ENCODE measurements at regions not wholly inside any gene's neighbourhood (a gene's known extent, or its start where the extent isn't known, plus 50 kb on each side); places are given as distances from the start of the nearest gene placed in this dataset.
"Not testable (repeated sequence)": the region's sequence is repeated elsewhere in the genome, so short reads cannot be mapped to it uniquely, and the experiment has no call there.

DNA sequence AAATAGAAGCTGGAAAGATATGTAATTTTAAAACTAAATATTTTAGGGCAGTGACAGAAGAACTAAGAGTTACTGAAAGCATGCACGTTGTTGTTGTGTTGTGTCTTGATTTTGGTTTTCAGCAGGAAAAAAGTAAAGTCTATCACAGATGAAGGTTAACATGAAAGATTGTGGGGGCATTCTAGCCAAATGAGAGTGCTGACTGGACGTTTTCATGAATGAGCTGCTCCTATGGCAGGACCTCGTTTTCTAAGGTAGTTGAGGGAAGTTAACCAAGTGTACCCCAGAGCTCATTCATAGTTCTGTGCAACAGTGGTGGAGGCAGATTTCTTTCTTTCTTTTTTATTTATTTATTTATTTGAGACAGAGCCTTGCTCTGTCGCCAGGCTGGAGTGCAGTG, 194.6 kb upstream of the IRS2 start:
- no peak overlapping the region for H3K27ac ChIP-seq (ENCODE audit: low read depth in 1 of 2, low read length in 2 of 2)
- WGBS, 2 donors, result 86% methylated on average over 4 of the region's 4 CpGs
- intact Hi-C loops (cut with DNase I), result no loop called here
- no peaks in the 10 kb centered on the region for H3K27me3 ChIP-seq (ENCODE audit: control insufficient read depth in 1 of 2, insufficient read depth in 2 of 2, low read length in 1 of 2)
- ATAC-seq (ENCODE audit: low FRiP score) (no peak), DNase-seq (no peak)
- H3K9me3 ChIP-seq (ENCODE audit: control insufficient read depth, low read length), result no peaks in the 10 kb centered on the region
- H3K36me3 ChIP-seq (ENCODE audit: control insufficient read depth in 1 of 2, insufficient read depth in 2 of 2, low read length in 1 of 2), result no peaks in the 10 kb centered on the region
- no peaks in the 10 kb centered on the region for H3K4me1 ChIP-seq (ENCODE audit: control insufficient read depth in 1 of 2, insufficient read depth in 2 of 2, low read length in 2 of 2)
- no peak overlapping the region for H3K4me3 ChIP-seq (ENCODE audit: low read length in 2 of 2)

DNA sequence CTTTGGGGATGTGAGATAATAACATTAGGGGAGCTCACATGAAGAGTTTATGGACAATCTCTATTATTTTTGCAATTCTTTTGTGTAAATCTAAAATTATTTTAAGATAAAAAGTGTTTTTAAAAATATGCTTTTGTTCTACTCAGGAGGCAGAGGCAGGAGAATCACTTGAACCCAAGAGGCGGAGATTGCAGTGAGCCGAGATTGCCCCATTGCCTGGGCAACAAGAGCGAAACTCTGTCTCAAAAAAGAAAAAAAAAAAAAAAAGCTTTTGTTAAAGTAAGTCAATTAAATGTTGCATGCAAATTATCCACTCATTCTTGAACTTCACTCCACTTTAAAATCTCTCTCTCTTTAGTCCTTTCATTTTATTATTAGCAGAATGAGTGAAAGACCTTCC, 193.3 kb upstream of the IRS2 start:
- intact Hi-C loops (cut with DNase I); H3K27ac ChIP-seq (ENCODE audit: low read depth in 1 of 2, low read length in 2 of 2); H3K36me3 ChIP-seq (ENCODE audit: control insufficient read depth in 1 of 2, insufficient read depth in 2 of 2, low read length in 1 of 2); H3K27me3 ChIP-seq (ENCODE audit: control insufficient read depth in 1 of 2, insufficient read depth in 2 of 2, low read length in 1 of 2); ATAC-seq (ENCODE audit: low FRiP score); H3K4me3 ChIP-seq (ENCODE audit: low read length in 2 of 2); H3K9me3 ChIP-seq (ENCODE audit: control insufficient read depth, low read length); H3K4me1 ChIP-seq (ENCODE audit: control insufficient read depth in 1 of 2, insufficient read depth in 2 of 2, low read length in 2 of 2); DNase-seq: not testable (repeated sequence)
- 94 to 95% methylated on average over 3 of the region's 3 CpGs for WGBS, 2 donors

DNA sequence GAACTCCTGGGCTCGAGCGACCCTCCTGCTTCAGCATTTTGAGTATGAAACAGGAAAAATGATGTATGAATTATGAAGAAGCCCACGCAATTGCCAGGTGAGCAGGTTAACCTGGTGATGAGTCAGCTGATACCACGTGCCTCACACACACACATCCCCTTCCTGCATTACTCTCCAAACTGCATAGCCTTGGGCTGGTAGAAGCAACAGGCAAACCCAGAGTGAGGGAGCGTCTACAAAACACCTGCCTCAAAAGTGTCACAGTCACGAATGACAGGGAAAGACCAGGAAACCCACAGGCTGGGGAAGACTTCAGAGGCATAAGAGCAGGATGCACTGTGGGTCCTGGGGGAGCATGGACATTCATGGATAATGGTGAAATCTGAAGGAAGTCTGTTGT, 192.8 kb upstream of the IRS2 start:
- ATAC-seq (ENCODE audit: low FRiP score) (no peak), DNase-seq (no peak)
- H3K9me3 ChIP-seq (ENCODE audit: control insufficient read depth, low read length), result no peaks in the 10 kb centered on the region
- no peaks in the 10 kb centered on the region for H3K27me3 ChIP-seq (ENCODE audit: control insufficient read depth in 1 of 2, insufficient read depth in 2 of 2, low read length in 1 of 2)
- intact Hi-C loops (cut with DNase I), result no loop called here
- 91 to 93% methylated on average over 6 of the region's 6 CpGs for WGBS, 2 donors
- no peak overlapping the region for H3K4me3 ChIP-seq (ENCODE audit: low read length in 2 of 2)
- H3K4me1 ChIP-seq (ENCODE audit: control insufficient read depth in 1 of 2, insufficient read depth in 2 of 2, low read length in 2 of 2), result no peaks in the 10 kb centered on the region
- H3K36me3 ChIP-seq (ENCODE audit: control insufficient read depth in 1 of 2, insufficient read depth in 2 of 2, low read length in 1 of 2), result no peaks in the 10 kb centered on the region
- H3K27ac ChIP-seq (ENCODE audit: low read depth in 1 of 2, low read length in 2 of 2), result no peak overlapping the region

DNA sequence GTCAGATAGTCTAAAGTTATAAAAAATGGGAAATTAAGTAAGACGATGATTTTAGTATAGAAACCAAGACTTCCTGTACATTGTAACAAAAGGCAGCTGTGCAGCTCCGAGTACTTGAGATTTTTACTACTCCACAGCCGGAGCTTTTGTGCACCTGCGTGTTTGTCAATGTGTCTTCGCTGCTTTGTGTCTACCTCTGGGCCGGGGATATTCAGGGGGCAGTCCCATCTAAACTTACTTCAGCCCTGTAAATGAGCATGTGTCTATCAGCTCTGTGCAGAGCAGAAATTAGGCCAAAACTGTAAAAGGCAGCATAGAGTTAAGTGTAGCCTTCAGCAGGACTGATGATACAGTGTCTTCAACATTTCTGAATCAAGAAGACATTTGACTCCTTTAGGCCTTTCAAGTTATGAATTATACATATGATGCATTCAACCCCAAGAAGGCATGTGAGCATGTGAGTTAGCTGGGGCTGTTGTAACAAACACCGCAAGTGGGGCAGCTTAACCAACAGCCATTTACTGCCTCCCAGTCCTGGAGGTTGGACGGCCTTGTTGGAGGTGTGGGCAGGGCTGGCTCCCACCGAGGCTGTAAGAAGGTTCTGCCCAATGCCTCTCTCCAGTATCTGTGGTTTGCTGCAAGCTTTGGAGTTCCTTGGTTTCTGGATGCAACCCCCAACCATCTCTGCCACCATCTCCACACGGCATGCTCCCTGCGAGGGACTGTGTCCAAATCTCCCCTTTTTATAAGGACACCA, 191.0 kb upstream of the IRS2 start:
- Histone ChIP-seq H3K4me3 (ENCODE audit: low read length in 2 of 2) (no peak overlapping the region), H3K27me3 (ENCODE audit: control insufficient read depth in 1 of 2, insufficient read depth in 2 of 2, low read length in 1 of 2) (no peaks in the 10 kb centered on the region), H3K9me3 (ENCODE audit: control insufficient read depth, low read length) (no peaks in the 10 kb centered on the region), H3K27ac (ENCODE audit: low read depth in 1 of 2, low read length in 2 of 2) (no peak overlapping the region), H3K4me1 (ENCODE audit: control insufficient read depth in 1 of 2, insufficient read depth in 2 of 2, low read length in 2 of 2) (no peaks in the 10 kb centered on the region), H3K36me3 (ENCODE audit: control insufficient read depth in 1 of 2, insufficient read depth in 2 of 2, low read length in 1 of 2) (no peaks in the 10 kb centered on the region)
- no peak for ATAC-seq (ENCODE audit: low FRiP score)
- intact Hi-C loops (cut with DNase I), result no loop called here
- DNase-seq, result no peak
- 93% methylated on average over 11 of the region's 11 CpGs for WGBS, 2 donors

DNA sequence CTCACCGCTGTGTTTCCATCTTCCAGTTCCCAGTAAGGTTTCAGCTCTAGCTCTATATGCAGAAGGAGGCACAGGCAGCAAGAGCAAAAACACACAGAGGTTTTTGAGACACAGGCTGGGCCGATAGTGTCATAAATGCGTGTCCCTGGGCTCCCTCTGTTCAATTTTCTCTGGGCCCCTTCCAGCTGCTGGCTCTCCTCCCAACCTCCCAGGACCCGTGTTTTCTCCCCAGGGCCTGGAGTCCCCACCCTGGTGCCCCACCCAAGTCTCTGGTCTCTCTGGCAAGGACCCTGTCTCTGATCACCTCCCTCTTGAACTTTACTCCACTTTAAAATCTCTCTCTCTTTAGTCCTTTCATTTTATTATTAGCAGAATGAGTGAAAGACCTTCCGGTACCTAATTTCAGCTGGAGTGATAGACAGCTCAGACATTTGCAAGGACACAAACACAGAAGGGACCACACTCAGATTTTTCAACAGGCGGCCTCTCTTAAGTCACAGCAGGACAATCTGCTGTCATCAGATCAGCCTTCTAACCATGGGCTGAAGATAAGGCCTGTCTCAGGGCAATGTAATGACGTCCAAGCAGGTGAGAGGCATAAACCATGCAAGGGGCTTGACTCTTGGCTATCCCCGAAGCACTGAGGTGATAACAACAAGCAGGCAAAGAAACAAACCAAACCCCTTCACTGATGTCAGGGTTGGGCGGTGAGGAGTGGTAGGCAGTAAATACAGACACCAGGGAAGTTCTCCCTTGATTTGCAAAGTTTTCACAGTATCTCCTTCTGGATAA, 190.0 kb upstream of the IRS2 start:
- no peak for DNase-seq
- Histone ChIP-seq H3K4me1 (ENCODE audit: control insufficient read depth in 1 of 2, insufficient read depth in 2 of 2, low read length in 2 of 2) (no peaks in the 10 kb centered on the region), H3K27me3 (ENCODE audit: control insufficient read depth in 1 of 2, insufficient read depth in 2 of 2, low read length in 1 of 2) (no peaks in the 10 kb centered on the region), H3K4me3 (ENCODE audit: low read length in 2 of 2) (no peak overlapping the region), H3K36me3 (ENCODE audit: control insufficient read depth in 1 of 2, insufficient read depth in 2 of 2, low read length in 1 of 2) (no peaks in the 10 kb centered on the region), H3K9me3 (ENCODE audit: control insufficient read depth, low read length) (no peaks in the 10 kb centered on the region), H3K27ac (ENCODE audit: low read depth in 1 of 2, low read length in 2 of 2) (no peak overlapping the region)
- ATAC-seq (ENCODE audit: low FRiP score), result no peak
- intact Hi-C loops (cut with DNase I), result no loop called here
- 54 to 58% methylated on average over 9 of the region's 9 CpGs for WGBS, 2 donors

DNA sequence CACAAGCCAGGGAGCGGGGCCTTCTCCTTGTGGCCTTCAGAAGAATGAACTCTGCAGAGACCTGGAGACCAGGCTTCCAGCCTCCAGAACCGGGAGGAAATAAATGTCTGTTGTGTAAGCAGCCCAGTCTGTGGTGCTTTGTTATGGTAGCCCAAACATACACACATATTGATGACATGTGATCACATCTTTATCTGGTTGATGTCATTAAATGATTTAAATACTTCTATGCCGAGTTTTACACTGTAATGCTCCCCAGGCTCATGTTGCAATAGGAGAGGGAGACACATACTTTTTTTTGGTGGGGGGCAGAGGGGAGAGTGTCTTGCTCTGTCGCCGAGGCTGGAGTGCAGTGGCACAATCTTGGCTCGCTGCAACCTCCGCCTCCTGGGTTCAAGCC, 188.0 kb upstream of the IRS2 start:
- intact Hi-C loops (cut with DNase I), result no loop called here
- H3K4me1 ChIP-seq (ENCODE audit: control insufficient read depth in 1 of 2, insufficient read depth in 2 of 2, low read length in 2 of 2), result no peaks in the 10 kb centered on the region
- ATAC-seq (ENCODE audit: low FRiP score) (no peak), DNase-seq (no peak)
- H3K4me3 ChIP-seq (ENCODE audit: low read length in 2 of 2), result no peak overlapping the region
- H3K9me3 ChIP-seq (ENCODE audit: control insufficient read depth, low read length), result peaks cover 2% of the 10 kb centered on the region
- H3K27ac ChIP-seq (ENCODE audit: low read depth in 1 of 2, low read length in 2 of 2), result no peak overlapping the region
- H3K27me3 ChIP-seq (ENCODE audit: control insufficient read depth in 1 of 2, insufficient read depth in 2 of 2, low read length in 1 of 2), result no peaks in the 10 kb centered on the region
- no peaks in the 10 kb centered on the region for H3K36me3 ChIP-seq (ENCODE audit: control insufficient read depth in 1 of 2, insufficient read depth in 2 of 2, low read length in 1 of 2)
- 85 to 94% methylated on average over 7 of the region's 7 CpGs for WGBS, 2 donors

DNA sequence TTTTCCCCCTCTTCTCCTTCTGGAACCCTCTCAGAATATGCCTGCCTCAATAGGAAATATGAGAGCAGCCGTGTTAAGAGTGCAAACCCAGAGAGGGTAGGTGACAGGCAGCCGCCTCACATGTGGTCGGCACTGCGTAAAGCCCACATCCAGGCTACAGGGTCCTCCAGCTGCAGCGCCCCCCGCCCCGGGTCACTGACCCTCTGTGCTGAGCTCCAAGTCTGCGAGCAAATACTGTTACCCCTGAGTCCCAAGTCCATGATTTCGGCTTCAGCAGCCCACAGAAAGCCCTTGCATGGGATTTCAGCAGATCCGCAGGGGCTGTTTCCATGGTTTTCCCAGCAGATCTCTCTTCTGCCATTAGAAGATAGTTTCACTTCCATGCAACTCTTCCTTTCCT, 186.9 kb upstream of the IRS2 start:
- Histone ChIP-seq H3K9me3 (ENCODE audit: control insufficient read depth, low read length) (peaks cover 2% of the 10 kb centered on the region), H3K36me3 (ENCODE audit: control insufficient read depth in 1 of 2, insufficient read depth in 2 of 2, low read length in 1 of 2) (no peaks in the 10 kb centered on the region), H3K4me3 (ENCODE audit: low read length in 2 of 2) (no peak overlapping the region), H3K27ac (ENCODE audit: low read depth in 1 of 2, low read length in 2 of 2) (no peak overlapping the region), H3K4me1 (ENCODE audit: control insufficient read depth in 1 of 2, insufficient read depth in 2 of 2, low read length in 2 of 2) (no peaks in the 10 kb centered on the region), H3K27me3 (ENCODE audit: control insufficient read depth in 1 of 2, insufficient read depth in 2 of 2, low read length in 1 of 2) (no peaks in the 10 kb centered on the region)
- DNase-seq (no peak), ATAC-seq (ENCODE audit: low FRiP score) (no peak)
- 94 to 97% methylated on average over 10 of the region's 10 CpGs for WGBS, 2 donors
- intact Hi-C loops (cut with DNase I), result no loop called here

DNA sequence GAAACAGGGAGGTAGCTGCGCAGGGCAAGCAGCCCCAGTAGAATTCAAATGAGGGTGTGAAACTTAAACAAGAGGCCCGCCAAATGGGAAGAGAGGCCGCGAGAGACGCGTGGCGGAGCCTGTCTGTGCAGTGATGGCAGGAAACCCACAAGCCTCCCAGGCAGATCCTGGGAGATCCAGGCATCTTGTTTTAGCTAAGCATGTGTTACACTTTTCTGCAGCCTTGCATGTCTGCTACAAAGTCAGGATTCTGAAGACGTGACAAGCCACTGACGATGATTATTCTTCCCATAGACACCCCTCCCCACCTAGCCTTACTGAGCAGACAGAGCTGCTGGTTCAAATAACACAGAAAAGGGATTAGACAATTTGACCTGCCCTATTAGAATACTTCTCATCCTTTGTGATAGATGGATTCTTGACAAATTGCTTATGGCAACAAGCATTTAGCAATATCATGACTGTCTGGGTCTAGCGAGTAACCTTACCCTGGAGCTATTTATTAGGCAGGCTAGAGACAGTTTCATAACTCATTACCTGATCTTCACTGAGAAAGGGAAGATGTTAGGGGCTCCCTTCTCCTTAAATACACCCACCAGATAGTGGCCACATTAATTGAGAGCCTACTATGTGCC, 185.2 kb upstream of the IRS2 start:
- DNase-seq, result no peak
- H3K36me3 ChIP-seq (ENCODE audit: control insufficient read depth in 1 of 2, insufficient read depth in 2 of 2, low read length in 1 of 2), result no peaks in the 10 kb centered on the region
- no peaks in the 10 kb centered on the region for H3K4me1 ChIP-seq (ENCODE audit: control insufficient read depth in 1 of 2, insufficient read depth in 2 of 2, low read length in 2 of 2)
- H3K27ac ChIP-seq (ENCODE audit: low read depth in 1 of 2, low read length in 2 of 2), result no peak overlapping the region
- WGBS, 2 donors, result 97% methylated on average over 10 of the region's 10 CpGs
- H3K9me3 ChIP-seq (ENCODE audit: control insufficient read depth, low read length), result peaks cover 2% of the 10 kb centered on the region
- ATAC-seq (ENCODE audit: low FRiP score), result no peak
- H3K27me3 ChIP-seq (ENCODE audit: control insufficient read depth in 1 of 2, insufficient read depth in 2 of 2, low read length in 1 of 2), result no peaks in the 10 kb centered on the region
- H3K4me3 ChIP-seq (ENCODE audit: low read length in 2 of 2), result no peak overlapping the region
- intact Hi-C loops (cut with DNase I), result no loop called here

DNA sequence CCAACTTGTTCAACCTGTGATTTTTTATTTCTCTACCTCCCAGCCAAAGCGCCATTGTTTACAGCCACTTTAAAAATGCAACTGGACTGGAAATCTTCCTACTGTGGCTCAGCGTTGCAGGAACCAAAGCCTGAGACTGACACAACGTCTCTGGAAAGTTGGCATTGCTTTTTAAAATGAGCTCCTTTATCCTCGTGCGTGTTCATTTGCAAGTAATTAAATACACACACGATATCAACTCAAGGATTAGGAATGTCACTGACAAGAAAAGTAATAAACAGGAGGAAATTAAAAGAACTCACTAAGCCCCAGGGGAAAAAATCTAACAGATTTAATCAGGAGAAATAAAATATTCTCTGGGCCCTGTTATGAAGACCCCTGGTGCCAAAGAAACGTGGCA, 184.6 kb upstream of the IRS2 start:
- peaks cover 2% of the 10 kb centered on the region for H3K9me3 ChIP-seq (ENCODE audit: control insufficient read depth, low read length)
- intact Hi-C loops (cut with DNase I), result no loop called here
- H3K4me1 ChIP-seq (ENCODE audit: control insufficient read depth in 1 of 2, insufficient read depth in 2 of 2, low read length in 2 of 2), result no peaks in the 10 kb centered on the region
- DNase-seq (no peak), ATAC-seq (ENCODE audit: low FRiP score) (no peak)
- no peak overlapping the region for H3K27ac ChIP-seq (ENCODE audit: low read depth in 1 of 2, low read length in 2 of 2)
- no peak overlapping the region for H3K4me3 ChIP-seq (ENCODE audit: low read length in 2 of 2)
- H3K36me3 ChIP-seq (ENCODE audit: control insufficient read depth in 1 of 2, insufficient read depth in 2 of 2, low read length in 1 of 2), result no peaks in the 10 kb centered on the region
- WGBS, 2 donors, result 89 to 92% methylated on average over 7 of the region's 7 CpGs
- H3K27me3 ChIP-seq (ENCODE audit: control insufficient read depth in 1 of 2, insufficient read depth in 2 of 2, low read length in 1 of 2), result no peaks in the 10 kb centered on the region

Data from aorta (tissue), 5 donors.